ENCODE measurements at regions not wholly inside any gene's neighbourhood (a gene's known extent, or its start where the extent isn't known, plus 50 kb on each side); places are given as distances from the start of the nearest gene placed in this dataset.

- TF ChIP-seq EZH2phosphoT487 (IDR thresholded peaks at IDR 0.05; ENCODE audit: borderline replicate concordance, low read length) = no peak
- no peak for TF ChIP-seq CTCF (IDR thresholded peaks at IDR 0.05; ENCODE audit: low read depth, low read length, poor library complexity, severe bottlenecking)
Measured at GRCh38 chr5:67301285-67301903, 104.8 kb upstream of the CD180 start.

Measured in DOHH2 (cell line).